BE2C (cell line): ENCODE measurements at regions not wholly inside any gene's neighbourhood (a gene's known extent, or its start where the extent isn't known, plus 50 kb on each side); places are given as distances from the start of the nearest gene placed in this dataset.

Experiments
- DNase-seq: peaks from one replicate; pipeline ENCODE4 v3.0.0-alpha.2; 2020
- H3K27me3 ChIP-seq: fragments of 250-450 bp; sonication (Bioruptor Pico); 2 replicates; pipeline ENCODE4 v1.5.1; 2020; ENCODE audit warnings: mild to moderate bottlenecking
- H3K36me3 ChIP-seq: fragments of 250-450 bp; sonication (Bioruptor Pico); 2 replicates; pipeline ENCODE4 v1.5.1; 2020; ENCODE audit warnings: mild to moderate bottlenecking
- H3K4me1 ChIP-seq: fragments of 250-450 bp; sonication (Bioruptor Pico); 2 replicates; pipeline ENCODE4 v1.5.1; 2020
- H3K4me3 ChIP-seq: 2 replicates; pipeline ENCODE4 v1.5.1; 2011; ENCODE audit warnings: low read depth, low read length
- H3K9me3 ChIP-seq: fragments of 250-450 bp; sonication (Bioruptor Pico); 2 replicates; pipeline ENCODE4 v1.5.1; 2020
- CTCF ChIP-seq: IDR thresholded peaks from 2 replicates; pipeline ENCODE4 v1.5.1; 2012; ENCODE audit warnings: mild to moderate bottlenecking, low read depth, low read length

- Histone ChIP-seq H3K36me3 (no peaks in the 10 kb centered on the region), H3K27me3 (no peaks in the 10 kb centered on the region), H3K9me3 (no peaks in the 10 kb centered on the region), H3K4me3 (no peak overlapping the region), H3K4me1 (no peaks in the 10 kb centered on the region)
- DNase-seq, result no peak
- no peak for TF ChIP-seq CTCF
These were observed 80.9 kb upstream of the SPATA31D4 start for GRCh38 chr9:81847181-81847915.

DNA sequence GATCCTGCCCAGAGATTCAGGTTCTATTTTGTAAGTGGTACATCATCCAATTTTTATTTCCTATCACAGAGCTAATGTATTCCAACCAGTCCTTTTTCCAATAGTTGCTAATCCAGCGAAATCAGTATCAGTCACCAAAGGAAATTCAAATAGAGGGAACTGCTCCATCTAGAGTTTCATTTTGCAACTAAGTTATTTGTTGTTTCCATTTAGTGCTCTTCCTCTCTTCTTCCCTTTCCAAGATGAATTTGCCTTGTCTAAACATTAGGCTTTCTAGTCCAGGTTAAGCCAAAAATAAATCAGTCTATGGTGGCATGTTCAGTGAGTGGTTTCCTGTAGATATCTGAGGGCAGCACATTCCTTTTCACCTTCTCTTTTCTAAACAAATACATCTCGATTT, 79.8 kb upstream of the SPATA31D4 start:
- H3K4me1 ChIP-seq, result no peaks in the 10 kb centered on the region
- H3K36me3 ChIP-seq, result no peaks in the 10 kb centered on the region
- H3K4me3 ChIP-seq, result no peak overlapping the region
- no peaks in the 10 kb centered on the region for H3K9me3 ChIP-seq
- DNase-seq, result no peak
- no peaks in the 10 kb centered on the region for H3K27me3 ChIP-seq
- peak; percentile 39 for TF ChIP-seq CTCF

DNA sequence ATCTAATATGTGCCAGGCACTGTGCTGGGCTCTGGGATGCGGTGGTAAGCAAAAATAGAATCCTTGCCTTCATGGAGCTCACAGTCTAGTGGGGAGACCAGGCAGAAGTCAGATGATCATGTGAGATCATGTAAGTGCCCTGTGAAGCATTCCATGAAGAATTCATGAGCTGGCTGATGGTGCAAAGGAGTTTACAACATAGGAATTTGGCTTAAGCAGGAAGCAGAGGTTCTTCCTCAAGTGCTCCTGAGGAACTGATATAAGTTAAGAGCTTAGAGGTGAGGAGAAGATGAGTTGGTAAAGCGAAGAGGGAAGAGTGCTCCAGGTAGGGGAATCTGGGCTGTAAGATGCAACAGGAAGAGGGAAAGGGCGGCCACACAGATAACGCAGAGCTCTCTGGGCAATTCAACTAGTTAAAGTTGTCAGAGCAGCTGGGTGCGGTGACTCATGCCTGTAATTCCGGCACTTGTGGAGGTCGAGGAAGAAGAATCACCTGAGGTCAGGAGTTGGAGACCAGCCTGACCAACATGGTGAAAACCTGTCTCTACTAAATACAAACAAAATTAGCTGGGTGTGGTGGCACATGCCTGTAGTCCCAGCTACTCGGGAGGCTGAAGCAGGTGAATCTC, 78.5 kb upstream of the SPATA31D4 start:
- H3K27me3 ChIP-seq, result no peaks in the 10 kb centered on the region
- no peak for DNase-seq
- no peak overlapping the region for H3K4me3 ChIP-seq
- no peaks in the 10 kb centered on the region for H3K36me3 ChIP-seq
- no peaks in the 10 kb centered on the region for H3K9me3 ChIP-seq
- TF ChIP-seq CTCF, result no peak
- H3K4me1 ChIP-seq, result no peaks in the 10 kb centered on the region

DNA sequence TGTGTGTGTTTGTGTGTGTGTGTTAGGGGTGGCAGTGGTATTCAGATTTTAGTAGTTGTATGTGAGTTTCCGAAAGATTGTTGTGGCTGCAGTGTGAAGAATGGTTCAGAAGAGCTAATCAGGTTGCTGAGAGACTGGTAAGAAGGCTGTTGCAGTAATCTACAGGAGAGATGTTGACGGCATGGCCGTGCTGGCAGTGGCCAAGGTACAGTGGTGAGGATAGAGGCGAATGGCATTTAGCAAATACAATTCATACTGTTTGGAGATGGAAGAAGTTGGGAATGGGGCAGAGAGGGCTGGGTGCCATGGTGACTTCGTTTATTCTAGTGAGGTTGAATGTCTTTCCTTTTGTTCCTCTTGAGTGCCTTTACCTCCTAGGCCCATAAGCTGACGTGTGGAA, 77.5 kb upstream of the SPATA31D4 start:
- no peak for DNase-seq
- H3K4me1 ChIP-seq, result no peaks in the 10 kb centered on the region
- H3K27me3 ChIP-seq, result no peaks in the 10 kb centered on the region
- H3K9me3 ChIP-seq, result no peaks in the 10 kb centered on the region
- no peak overlapping the region for H3K4me3 ChIP-seq
- no peaks in the 10 kb centered on the region for H3K36me3 ChIP-seq
- no peak for TF ChIP-seq CTCF

GRCh38 chr9:81851340-81851739, 76.9 kb upstream of the SPATA31D4 start:
- no peak for DNase-seq
- H3K4me3 ChIP-seq, result no peak overlapping the region
- H3K27me3 ChIP-seq, result no peaks in the 10 kb centered on the region
- no peaks in the 10 kb centered on the region for H3K36me3 ChIP-seq
- H3K4me1 ChIP-seq, result no peaks in the 10 kb centered on the region
- no peak for TF ChIP-seq CTCF
- H3K9me3 ChIP-seq, result no peaks in the 10 kb centered on the region

GRCh38 chr9:81852820-81853219, 75.4 kb upstream of the SPATA31D4 start:
- Histone ChIP-seq H3K27me3 (no peaks in the 10 kb centered on the region), H3K9me3 (no peaks in the 10 kb centered on the region), H3K36me3 (no peaks in the 10 kb centered on the region), H3K4me3 (no peak overlapping the region), H3K4me1 (no peaks in the 10 kb centered on the region)
- no peak for TF ChIP-seq CTCF
- no peak for DNase-seq
